NB4 (cell line): ENCODE measurements at regions not wholly inside any gene's neighbourhood (a gene's known extent, or its start where the extent isn't known, plus 50 kb on each side); places are given as distances from the start of the nearest gene placed in this dataset.
"Not testable (repeated sequence)": the region's sequence is repeated elsewhere in the genome, so short reads cannot be mapped to it uniquely, and the experiment has no call there.

ENCODE experiments used
- DNase-seq: peaks from one replicate; pipeline ENCODE4 v3.0.0; 2010; ENCODE audit warnings: low read depth
- H3K4me3 ChIP-seq: one replicate; pipeline ENCODE4 v1.5.1; 2011; ENCODE audit warnings: mild to moderate bottlenecking, low read depth, low read length, moderate library complexity
- MYC ChIP-seq: IDR thresholded peaks from 2 replicates; pipeline ENCODE4 v1.6.1; 2011; ENCODE audit warnings: low read depth, low read length
- POLR2A ChIP-seq: IDR thresholded peaks from 2 replicates; pipeline ENCODE4 v1.6.1; 2011; ENCODE audit warnings: mild to moderate bottlenecking; ENCODE audit not compliant: insufficient read length; ENCODE audit errors: extremely low read depth
- TF ChIP-seq, protein P1 (sequence below): IDR thresholded peaks from one replicate; pipeline ENCODE4 v1.5.1; 2012; ENCODE audit warnings: low read depth, low read length
- TF ChIP-seq, protein P2 (sequence below): IDR thresholded peaks from 2 replicates; pipeline ENCODE4 v1.6.1; 2011; ENCODE audit warnings: low read depth, low read length

DNA sequence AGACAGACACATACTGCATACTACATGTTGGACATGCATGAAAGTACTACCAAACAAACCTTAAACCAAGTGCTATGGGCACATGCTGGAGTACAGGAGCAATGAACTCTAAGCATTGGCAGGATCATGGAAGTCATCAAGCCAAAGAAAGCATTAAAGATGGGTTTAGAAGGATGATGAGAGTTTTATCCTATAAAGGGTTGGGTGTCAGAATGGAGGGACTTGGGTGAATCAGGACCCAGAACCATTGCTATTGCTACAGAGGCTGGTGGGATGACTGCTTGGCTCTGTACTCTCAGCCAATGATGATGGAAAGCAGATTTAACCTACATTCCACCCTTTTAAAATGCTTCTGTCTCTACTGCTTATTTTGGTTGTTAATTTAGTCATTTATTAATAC lies 233.9 kb upstream of the EDA2R start:
- DNase-seq, result no peak
- no peak overlapping the region for H3K4me3 ChIP-seq
- TF ChIP-seq, protein P1, sequence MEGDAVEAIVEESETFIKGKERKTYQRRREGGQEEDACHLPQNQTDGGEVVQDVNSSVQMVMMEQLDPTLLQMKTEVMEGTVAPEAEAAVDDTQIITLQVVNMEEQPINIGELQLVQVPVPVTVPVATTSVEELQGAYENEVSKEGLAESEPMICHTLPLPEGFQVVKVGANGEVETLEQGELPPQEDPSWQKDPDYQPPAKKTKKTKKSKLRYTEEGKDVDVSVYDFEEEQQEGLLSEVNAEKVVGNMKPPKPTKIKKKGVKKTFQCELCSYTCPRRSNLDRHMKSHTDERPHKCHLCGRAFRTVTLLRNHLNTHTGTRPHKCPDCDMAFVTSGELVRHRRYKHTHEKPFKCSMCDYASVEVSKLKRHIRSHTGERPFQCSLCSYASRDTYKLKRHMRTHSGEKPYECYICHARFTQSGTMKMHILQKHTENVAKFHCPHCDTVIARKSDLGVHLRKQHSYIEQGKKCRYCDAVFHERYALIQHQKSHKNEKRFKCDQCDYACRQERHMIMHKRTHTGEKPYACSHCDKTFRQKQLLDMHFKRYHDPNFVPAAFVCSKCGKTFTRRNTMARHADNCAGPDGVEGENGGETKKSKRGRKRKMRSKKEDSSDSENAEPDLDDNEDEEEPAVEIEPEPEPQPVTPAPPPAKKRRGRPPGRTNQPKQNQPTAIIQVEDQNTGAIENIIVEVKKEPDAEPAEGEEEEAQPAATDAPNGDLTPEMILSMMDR, result no peak
- TF ChIP-seq, protein P2, sequence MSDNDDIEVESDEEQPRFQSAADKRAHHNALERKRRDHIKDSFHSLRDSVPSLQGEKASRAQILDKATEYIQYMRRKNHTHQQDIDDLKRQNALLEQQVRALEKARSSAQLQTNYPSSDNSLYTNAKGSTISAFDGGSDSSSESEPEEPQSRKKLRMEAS, result no peak
- TF ChIP-seq POLR2A, result no peak
- no peak for TF ChIP-seq MYC

DNA sequence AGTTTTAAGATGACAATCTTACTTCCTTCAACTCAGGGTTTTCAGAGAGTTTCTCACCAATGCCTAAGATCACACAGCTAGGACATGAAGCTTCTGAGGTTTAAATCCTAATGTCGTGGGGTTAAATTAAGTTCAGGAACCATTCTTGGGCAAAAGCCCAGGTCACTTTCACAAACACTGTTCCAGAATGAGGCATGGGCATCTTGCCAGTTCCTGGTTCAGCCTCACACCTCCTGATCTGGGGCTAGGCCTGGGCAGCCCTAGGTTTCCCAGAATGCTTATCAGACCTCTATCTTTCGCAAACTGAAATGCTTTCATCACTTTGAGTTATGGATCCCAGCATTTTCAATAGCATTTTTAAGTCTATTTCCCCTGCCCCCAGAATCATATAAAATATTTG lies 224.8 kb upstream of the EDA2R start:
- TF ChIP-seq MYC, result no peak
- TF ChIP-seq POLR2A, result no peak
- TF ChIP-seq, protein P2, result no peak
- TF ChIP-seq, protein P1, result no peak
- no peak for DNase-seq
- no peak overlapping the region for H3K4me3 ChIP-seq

DNA sequence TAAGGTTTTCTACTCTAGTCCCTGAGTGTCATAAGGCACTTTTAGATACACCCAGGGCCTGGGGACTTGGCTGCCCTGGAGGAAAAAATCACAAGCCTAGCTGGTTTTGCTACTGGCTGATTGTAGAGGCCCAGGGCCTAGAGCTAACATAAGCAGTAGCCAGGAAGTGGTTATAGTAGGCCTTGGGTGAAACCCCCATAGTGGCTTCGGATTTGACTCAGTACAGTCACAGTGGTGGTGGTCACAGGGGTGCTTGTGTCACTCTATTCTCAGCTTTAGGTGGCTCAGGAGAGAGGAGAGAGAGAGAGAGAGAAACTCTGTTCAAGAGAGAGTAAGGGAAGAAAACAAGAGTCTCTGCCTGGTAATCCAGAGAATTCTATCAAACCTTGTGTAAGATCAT lies 194.5 kb upstream of the EDA2R start:
- no peak for TF ChIP-seq MYC
- TF ChIP-seq, protein P2, result no peak
- TF ChIP-seq, protein P1, result no peak
- no peak for DNase-seq
- H3K4me3 ChIP-seq, result no peak overlapping the region

GRCh38 chrX:66815227-66815626 lies 176.3 kb upstream of the EDA2R start:
- DNase-seq, result no peak
- TF ChIP-seq POLR2A (no peak), MYC (no peak)
- TF ChIP-seq, protein P2, result no peak
- TF ChIP-seq, protein P1, result no peak
- no peak overlapping the region for H3K4me3 ChIP-seq

- DNase-seq, H3K4me3 ChIP-seq: not testable (repeated sequence)
Observed at GRCh38 chrX:66794514-66794913, 155.6 kb upstream of the EDA2R start.

DNA sequence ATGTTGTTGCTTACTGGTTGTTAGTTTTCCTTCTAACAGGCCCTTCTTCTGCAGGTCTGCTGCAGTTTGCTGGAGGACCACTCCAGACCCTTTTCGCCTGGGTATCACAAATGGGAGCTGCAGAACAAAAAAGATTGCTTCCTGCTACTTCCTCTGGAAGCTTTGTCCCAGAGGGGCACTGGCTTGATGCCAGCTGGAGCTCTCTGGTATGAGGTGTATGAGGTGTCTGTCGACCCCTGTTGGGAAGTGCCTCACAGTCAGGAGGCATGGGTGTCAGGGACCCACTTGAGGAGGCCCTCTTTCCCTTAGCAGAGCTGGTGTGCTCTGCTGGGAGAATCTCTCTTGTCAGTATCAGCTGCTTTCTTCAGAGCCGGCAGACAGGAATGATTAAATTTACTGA lies 127.4 kb upstream of the EDA2R start:
- TF ChIP-seq POLR2A (no peak), MYC (no peak)
- TF ChIP-seq, protein P1, result no peak
- TF ChIP-seq, protein P2, result no peak
- H3K4me3 ChIP-seq, result no peak overlapping the region
- DNase-seq, result no peak
